M059J (cell line): ENCODE measurements at regions not wholly inside any gene's neighbourhood (a gene's known extent, or its start where the extent isn't known, plus 50 kb on each side); places are given as distances from the start of the nearest gene placed in this dataset.

Source experiments
- DNase-seq: peaks from one replicate; pipeline ENCODE4 v3.0.0-alpha.2; 2012; ENCODE audit warnings: low read depth

- DNase-seq = no peak
Measured at GRCh38 chr2:235303499-235304291, 190.1 kb upstream of the AGAP1 start.

DNA sequence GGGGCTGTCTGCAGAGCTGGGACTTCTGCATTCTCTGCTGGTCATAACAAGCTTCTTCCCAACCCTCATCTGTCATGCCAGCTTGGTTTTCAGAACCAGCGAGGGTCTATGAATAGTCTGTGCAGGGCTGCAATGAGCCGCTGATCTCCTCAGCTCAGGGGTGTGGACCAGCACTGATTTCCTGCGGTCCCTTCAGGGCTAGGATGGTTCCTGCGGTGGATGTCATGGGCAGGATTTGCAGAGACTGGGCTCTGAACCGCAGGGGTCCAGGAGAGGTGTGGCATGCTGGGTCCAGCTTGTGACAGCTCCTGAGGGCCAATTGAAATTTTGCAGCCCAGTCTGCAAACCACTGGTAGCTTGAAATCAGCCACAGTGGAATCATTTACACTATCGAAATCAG lies 188.2 kb upstream of the AGAP1 start:
- DNase-seq = no peak

GRCh38 chr2:235311044-235311443 lies 182.8 kb upstream of the AGAP1 start:
- no peak for DNase-seq

DNA sequence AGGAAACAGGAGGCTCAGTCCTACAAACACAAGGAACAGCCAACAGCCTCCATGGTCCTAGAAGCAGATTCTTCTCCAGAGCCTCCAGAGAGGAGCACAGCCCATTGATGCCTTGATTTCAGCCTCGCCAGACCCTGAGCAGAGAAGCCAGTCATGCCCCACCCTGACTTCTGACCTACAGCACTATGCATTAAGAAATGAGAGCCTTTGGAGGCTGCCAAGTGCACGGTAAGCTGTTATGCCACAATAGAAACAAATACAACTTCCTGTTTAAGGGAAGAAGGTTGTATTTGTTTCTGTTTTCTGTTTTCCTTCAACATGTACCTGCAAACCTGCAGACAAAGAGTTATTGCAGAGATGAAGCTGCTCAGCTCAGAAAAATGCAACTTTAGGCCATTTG lies 181.3 kb upstream of the AGAP1 start:
- DNase-seq = no peak

- peak; percentile 52 for DNase-seq
Measured at GRCh38 chr2:235314371-235314930, 179.4 kb upstream of the AGAP1 start.

- no peak for DNase-seq
Measured at GRCh38 chr2:235319095-235319494, 174.7 kb upstream of the AGAP1 start.

GRCh38 chr2:235320326-235320725 lies 173.5 kb upstream of the AGAP1 start:
- DNase-seq = peak; percentile 36

DNA sequence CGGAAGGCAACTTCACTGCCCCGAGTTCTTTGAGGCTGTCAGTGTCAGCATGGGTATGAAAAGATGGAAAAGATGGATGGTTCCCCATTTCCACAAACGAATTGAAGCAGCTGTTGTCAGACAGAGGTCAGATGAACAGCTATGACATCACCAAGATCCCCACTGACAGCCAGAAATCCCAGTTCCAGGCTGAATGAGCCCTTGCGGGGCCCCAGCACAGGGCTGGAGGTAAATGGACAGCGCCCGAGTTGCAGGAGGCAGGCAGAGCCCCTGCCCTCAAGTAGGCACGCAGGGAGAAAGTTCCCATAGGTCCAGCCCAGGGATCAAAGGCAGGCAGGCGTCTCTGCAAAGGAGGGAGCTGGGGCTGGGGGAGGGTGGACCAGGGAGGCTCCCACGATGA lies 169.5 kb upstream of the AGAP1 start:
- no peak for DNase-seq

- DNase-seq = no peak
Measured at GRCh38 chr2:235325151-235325550, 168.7 kb upstream of the AGAP1 start.

DNA sequence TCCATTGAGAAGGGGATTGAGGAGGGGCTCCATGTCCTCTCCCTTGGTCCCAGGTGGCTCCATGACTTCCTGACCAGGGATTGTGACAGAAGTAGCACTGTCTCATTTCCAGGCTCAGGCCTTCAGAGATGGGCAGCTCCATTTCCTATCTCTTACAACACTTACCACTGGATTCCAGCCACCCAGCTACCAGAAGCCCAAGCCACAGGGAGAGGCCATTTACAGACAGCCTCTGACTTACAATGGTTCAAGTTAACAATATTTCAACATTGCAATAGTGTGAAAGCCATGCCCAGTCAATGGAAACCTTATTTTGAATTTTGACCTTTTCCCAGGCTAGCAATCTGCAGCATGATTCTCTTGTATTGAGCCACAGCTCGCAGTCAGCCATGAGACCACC lies 164.9 kb upstream of the AGAP1 start:
- no peak for DNase-seq

GRCh38 chr2:235330775-235331451 lies 162.9 kb upstream of the AGAP1 start:
- peak; percentile 95 for DNase-seq

GRCh38 chr2:235332240-235332890 lies 161.5 kb upstream of the AGAP1 start:
- DNase-seq = no peak

DNA sequence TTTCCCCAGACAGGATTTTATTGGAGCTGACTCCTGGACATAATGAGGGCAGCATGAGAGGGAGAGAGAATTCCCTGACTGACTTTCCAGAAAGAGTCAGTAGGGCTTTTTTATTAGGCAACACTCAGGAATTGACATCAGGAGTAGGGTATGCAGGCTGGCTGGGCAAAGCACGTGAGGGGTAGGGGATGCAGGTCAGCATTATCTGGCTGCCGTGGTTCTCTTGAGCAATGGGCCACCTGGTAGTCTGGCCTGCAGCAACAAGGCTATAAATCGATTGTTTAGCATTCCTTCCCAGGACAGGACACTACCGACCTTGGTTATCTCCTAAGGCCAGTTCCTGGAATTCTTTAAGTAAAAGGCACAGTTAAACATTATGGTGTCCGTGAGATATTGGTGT lies 160.8 kb upstream of the AGAP1 start:
- peak; percentile 65 for DNase-seq

GRCh38 chr2:235334179-235334578 lies 159.7 kb upstream of the AGAP1 start:
- DNase-seq = no peak

GRCh38 chr2:235343156-235343774 lies 150.6 kb upstream of the AGAP1 start:
- DNase-seq = peak; percentile 85

DNA sequence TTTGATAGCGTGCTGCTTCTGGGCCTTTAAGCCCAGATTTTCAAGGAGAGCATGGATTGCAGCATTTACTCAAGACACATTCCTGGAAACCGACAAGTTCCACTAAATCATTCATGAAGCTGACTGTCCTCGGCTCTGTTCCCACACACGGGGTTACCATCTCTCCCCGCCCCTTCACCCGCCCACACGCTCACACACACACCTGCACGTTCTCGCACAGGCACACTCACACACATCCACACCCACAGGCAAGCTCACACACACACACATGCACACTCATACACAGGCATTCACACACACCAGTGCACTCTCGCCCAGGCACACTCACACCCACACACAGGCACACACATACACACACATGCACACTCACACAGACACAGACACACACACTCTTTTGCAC lies 150.0 kb upstream of the AGAP1 start:
- DNase-seq = peak; percentile 85

DNA sequence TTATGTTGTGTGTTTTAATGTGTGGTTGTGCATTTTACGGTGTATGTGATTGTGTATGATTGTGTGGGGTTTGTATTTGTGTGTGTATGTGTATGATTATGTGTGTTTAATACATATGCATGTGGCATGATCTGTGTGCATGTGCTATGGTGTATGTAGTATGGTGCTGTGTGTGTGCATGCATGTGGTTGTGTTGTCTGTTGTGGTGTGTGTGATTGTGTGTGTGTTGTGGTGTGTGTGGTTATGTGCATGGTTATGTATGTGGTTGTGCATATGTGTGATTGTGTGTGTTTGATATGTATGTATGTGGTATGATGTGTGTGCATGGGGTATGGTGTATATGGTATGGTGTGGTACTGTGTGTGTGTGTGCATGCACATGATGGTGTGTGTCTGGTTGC lies 148.1 kb upstream of the AGAP1 start:
- DNase-seq = no peak

- DNase-seq = peak; percentile 96
Measured at GRCh38 chr2:235347691-235348090, 146.2 kb upstream of the AGAP1 start.

DNA sequence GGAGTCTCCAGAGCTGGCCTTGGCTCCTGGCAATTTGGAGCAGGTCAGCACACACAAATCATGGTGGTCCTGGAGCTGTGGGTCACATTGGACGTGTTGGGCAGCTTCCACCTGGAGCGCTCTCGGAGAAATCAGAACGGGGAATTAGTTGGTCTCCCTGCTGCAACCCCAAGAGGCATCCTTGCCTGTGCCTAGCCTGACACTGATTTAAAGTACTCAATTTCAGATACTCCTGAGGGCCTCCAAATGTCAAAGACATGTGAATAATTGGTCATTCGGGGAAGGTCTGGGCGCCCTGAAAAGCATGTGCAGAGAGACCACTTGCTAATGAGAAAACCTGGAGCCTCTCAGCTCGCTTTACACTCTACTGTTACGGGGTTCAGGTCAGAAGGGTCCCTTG lies 145.5 kb upstream of the AGAP1 start:
- DNase-seq = no peak

DNA sequence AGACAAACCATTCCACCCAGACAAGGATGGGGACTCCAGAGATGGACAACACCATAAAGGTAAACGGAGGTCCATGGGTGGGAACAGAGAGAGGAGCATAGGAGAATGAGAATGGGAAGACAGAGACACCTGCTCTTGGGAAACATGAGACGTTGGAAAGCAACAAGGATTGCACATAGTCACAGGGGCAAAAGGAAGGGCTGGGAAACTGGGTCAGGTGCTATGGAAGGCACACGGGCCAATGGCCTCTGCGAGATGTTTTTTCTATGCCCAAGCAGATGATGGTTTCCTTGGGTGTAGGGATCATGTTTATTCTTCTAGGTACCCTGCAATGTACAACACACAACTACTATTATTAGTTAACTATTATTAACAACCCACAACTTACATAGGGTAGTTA lies 143.6 kb upstream of the AGAP1 start:
- DNase-seq = no peak

DNA sequence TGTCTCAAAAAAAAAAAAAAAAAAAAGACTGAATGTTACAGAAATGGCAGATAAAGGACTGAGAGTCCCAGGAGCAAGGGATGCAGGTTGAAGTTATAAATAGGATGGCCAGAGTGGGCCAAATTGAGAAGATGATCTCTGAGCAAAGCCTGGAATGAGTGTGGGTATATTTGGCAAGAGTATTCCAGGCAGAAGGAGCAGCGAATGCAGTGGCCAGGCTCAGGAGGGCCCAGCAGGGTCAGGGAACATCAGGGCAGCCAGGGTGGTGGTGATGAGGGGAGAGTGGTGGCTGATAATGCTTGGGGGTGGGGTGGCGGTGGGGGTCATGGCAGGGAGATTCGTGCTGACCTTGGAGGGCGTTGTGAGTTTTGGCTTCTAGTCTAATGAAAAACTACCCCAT lies 141.3 kb upstream of the AGAP1 start:
- no peak for DNase-seq

GRCh38 chr2:235357881-235358280 lies 136.0 kb upstream of the AGAP1 start:
- no peak for DNase-seq
